Stimulated activated CD4-positive, alpha-beta T cell treated with anti-CD3 and anti-CD28 coated beads, Interleukin-12 subunit alpha, Interleukin-12 subunit beta, amount 100 ng/mL, for 24 hours (primary cell): ENCODE measurements at regions not wholly inside any gene's neighbourhood (a gene's known extent, or its start where the extent isn't known, plus 50 kb on each side); places are given as distances from the start of the nearest gene placed in this dataset.
"Not testable (repeated sequence)": the region's sequence is repeated elsewhere in the genome, so short reads cannot be mapped to it uniquely, and the experiment has no call there.

Experiments used
- DNase-seq, 2 experiments: peaks; one replicate each; pipeline ENCODE4 v3.0.0-alpha.2; 2020; ENCODE audit warnings: low read depth in 2 of 2

GRCh38 chr11:103584720-103585119 lies 451.7 kb upstream of the DDI1 start:
- DNase-seq = no peak

- no peak for DNase-seq
Observed at GRCh38 chr11:103585401-103585800, 451.0 kb upstream of the DDI1 start.

DNA sequence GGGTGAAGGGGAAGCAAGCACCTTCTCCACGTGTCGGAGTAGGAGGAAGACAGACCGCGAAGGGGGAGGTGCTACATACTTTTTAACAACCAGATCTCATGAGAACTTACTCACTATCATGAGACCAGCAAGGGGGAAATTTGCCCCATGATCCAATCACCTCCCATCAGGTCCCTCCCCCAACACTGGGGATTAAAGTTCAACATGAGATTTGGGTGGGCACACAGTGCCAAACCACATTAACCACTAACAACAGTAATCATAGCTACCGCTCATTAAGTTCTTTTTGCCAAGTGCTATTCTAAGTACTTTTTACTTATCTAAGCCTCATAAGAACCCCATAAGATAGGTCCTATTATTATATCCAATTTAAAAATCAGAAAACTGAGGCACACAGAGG lies 450.5 kb upstream of the DDI1 start:
- DNase-seq = no peak

- DNase-seq = no peak
Observed at GRCh38 chr11:103586756-103587155, 449.7 kb upstream of the DDI1 start.

DNA sequence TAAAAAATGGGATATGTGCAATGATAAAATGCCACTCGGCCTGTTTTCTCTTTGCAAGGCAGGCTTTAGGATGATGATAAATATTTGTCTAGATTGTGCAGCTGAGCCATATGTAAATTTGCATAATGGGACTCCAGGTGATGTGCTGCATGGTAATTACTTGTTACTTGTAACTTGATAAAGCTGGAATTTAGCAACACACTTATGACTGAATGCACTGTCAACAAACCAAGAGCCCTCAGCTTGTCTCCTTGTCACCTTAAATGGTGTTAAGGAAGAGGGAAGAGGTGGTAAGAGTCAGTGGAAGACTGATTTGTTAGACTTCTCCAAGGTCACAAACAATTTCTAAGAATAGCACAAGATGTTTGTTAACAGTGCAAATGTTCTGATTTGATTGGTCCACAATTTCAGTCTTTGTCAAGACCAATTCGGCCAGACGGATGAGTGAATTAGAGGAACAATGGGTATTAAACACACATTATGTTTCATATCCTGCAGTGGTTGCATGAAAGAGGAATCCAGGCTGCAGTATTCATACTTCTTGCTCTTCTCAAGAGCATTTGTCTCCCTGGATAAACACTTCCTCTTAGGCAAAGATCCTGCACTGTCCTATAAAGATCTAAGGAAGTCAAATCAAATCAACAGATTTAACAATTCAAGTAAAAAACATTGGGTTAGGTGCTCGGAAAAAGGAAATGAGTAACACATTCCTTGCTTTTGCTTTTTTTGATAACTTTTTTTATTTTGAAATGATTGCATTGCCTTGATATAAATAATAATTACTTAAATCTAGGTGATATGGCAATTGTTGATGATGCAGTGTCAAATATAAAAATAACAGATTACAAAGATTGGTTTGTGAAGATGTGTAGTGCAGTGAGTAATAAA lies 448.3 kb upstream of the DDI1 start:
- DNase-seq = no peak

- no peak for DNase-seq
Observed at GRCh38 chr11:103591554-103591953, 444.9 kb upstream of the DDI1 start.

- no peak for DNase-seq
Observed at GRCh38 chr11:103594283-103594682, 442.2 kb upstream of the DDI1 start.

GRCh38 chr11:103596315-103596714 lies 440.1 kb upstream of the DDI1 start:
- DNase-seq = no peak

GRCh38 chr11:103601225-103601846 lies 435.1 kb upstream of the DDI1 start:
- no peak for DNase-seq

DNA sequence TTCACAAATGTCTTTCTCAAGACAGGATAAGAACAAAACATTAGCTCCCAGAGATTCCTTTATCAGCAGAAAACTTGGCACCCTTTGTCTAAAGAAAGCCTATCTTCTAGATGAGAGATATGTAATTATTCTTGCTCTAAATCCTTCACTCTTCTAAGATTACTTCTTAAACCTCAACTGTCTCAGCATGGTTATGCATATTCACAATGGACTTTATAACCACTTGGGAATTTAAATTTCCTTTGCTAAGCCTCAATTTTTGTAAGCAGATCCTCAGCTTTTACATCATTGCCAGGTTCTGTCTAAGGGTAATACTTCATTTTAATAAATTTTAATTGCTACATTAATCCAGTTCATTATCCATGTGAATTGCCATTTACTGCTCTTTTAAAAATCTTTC lies 433.6 kb upstream of the DDI1 start:
- no peak for DNase-seq

- DNase-seq = no peak
Observed at GRCh38 chr11:103604310-103604709, 432.1 kb upstream of the DDI1 start.

- DNase-seq = no peak
Observed at GRCh38 chr11:103608566-103608965, 427.9 kb upstream of the DDI1 start.

- DNase-seq = no peak
Observed at GRCh38 chr11:103609117-103610066, 427.0 kb upstream of the DDI1 start.

DNA sequence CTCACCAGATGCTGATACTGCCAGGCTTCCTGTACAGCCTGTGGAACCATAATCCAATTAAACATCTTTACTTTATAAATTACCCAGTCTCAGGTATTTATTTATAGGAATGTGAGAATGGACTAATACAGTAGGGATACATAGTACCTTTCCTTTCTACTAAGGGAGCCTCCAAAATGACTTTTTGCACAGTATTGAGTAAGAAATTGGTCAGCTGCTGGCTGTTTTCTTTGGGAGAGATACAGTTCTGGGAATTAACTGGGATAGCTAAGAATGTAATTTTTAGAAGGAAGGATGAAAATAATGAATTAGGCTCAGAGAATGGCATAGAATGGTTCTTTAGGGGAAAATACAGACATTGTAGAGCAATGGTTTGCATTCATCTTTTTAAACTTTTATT lies 426.0 kb upstream of the DDI1 start:
- DNase-seq = no peak

DNA sequence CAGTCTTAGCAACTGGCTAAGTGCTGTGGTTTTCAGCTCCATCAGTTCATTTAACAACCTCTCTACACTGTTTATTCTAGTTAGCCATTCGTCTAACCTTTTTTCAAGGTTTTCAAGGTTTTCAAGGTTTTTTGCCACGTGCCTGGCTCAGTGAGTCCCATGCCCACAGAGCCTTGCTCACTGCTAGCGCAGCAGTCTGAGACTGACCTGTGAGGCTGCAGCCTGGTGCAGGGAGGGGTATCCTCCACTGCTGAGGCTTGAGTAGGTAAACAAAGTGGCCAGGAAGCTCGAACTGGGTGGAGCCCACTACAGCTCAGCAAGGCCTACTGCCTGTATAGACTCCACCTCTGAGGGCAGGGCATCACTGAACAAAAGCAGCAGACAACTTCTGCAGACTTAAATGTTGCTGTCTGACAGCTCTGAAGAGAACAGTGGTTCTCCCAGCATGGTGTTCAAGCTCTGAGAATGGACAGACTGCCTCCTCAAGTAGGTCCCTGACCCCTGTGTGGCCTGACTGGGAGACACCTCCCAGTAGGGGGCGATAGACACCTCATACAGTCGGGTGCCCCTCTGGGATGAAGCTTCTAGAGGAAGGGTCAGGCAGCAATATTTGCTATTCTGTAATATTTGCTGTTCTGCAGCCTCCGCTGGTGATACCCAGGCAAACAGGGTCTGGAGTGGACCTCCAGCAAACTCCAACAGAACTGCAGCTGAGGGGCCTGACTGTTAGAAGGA lies 424.7 kb upstream of the DDI1 start:
- DNase-seq = not testable (repeated sequence)

DNA sequence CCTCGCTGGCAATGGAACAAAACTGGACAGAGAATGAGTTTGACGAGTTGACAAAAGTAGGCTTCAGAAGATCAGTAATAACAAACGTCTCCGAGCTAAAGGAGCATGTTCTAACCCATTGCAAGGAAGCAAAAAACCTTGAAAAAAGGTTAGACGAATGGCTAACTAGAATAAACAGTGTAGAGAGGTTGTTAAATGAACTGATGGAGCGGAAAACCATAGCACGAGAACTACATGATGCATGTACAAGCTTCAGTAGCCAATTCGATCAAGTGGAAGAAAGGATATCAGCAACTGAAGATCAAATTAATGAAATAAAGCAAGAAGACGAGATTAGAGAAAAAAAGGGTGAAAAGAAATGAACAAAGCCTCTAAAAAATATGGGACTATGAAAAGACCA lies 424.0 kb upstream of the DDI1 start:
- not testable (repeated sequence) for DNase-seq

DNA sequence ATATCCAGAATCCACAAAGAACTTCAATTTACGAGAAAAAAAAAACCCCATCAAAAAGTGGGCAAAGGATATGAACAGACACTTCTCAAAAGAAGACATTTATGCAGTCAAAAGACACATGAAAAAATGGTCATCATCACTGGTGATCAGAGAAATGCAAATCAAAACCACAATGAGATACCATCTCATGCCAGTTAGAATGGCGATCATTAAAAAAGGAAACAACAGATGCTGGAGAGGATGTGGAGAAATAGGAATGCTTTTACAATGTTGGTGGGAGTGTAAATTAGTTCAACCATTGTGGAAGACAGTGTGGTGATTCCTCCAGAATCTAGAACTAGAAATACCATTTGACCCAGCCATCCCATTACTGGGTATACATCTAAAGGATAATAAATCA lies 419.9 kb upstream of the DDI1 start:
- DNase-seq = not testable (repeated sequence)

DNA sequence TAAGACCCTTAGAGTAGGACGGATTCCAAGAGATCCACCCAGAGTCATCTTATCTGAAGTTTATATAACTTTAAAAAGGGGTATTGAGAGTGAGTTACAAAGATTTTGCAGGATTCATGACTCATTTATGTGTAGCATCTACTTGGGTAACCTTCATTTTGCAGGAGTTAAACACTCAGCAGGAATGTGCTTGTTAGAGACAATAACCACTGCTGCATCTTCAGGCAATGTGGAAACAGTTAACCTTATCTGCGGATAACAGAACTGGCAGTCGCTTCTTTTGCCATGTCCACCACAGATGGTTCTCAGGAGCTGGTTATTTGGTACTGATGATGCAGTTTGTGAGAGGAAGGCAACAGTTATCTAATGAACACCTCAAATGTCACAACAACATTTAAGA lies 417.9 kb upstream of the DDI1 start:
- no peak for DNase-seq

DNA sequence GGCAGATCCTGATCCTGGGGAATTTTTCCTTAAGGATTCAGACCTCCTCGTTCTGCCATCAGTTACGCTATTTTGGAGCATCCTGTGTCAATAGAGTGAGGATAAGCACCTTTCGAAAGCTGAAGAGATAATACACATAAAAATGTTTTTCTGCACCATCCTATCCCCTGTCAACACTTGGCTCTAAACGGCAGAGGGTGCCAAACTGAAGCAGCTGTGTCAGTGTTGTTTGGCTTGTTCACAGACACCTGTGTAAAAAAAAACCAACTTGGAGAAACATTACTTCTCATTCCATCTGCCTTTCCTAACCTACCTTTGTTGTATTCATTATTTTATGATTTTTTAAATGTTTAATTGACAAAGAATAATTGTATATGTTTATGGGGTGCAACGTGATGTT lies 417.0 kb upstream of the DDI1 start:
- DNase-seq = no peak

DNA sequence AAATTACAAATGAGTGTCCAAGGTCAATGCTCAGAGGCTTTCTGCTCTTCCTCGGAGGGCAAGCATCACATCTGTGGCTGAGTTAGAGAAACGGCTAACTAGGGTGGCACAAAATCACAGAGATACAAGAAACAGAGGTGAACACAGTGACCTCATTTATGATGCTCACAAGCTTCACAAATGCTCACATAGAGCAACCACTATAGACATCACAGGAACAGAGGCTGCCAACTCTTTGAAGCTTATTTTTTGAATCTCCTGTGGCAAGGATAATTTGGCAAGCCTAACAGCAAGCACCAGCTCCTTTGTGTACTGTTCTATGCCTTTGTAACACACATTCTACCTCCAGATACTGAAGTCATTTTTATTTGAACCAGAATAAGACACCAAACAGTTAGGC lies 416.5 kb upstream of the DDI1 start:
- DNase-seq = no peak

GRCh38 chr11:103622296-103622695 lies 414.1 kb upstream of the DDI1 start:
- no peak for DNase-seq

DNA sequence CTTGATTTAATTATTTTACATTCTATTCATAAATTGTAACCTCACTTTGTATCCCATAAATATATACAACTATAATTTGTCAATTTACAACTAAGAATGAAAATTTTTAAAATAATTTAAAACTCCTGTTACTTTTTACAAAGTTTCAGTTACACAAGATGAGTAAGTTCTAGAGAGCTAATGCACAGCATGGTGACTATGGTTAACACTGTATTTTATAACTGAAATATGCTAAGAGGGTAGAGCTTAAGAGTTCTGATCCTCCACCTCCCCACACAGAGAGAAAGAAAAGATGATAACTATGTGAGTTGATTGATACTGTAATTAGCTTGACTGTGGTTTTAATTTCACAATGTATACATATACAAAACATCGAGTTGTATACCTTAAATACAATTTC lies 412.5 kb upstream of the DDI1 start:
- DNase-seq = no peak
